HEK293 (cell line): ENCODE measurements at regions not wholly inside any gene's neighbourhood (a gene's known extent, or its start where the extent isn't known, plus 50 kb on each side); places are given as distances from the start of the nearest gene placed in this dataset.

Experiments
- BCL11A ChIP-seq: fragments of 450-650 bp; formaldehyde crosslinking; IDR thresholded peaks from 2 replicates; pipeline ENCODE4 v1.5.1; 2016; ENCODE audit warnings: low read depth, missing biosample characterization, missing genetic modification characterization
- ZNF302 ChIP-seq: fragments of 450-650 bp; formaldehyde crosslinking; IDR thresholded peaks from 2 replicates; pipeline ENCODE4 v1.5.1; 2016; ENCODE audit warnings: missing biosample characterization, missing genetic modification characterization, low read depth
- TF ChIP-seq, protein P1 (sequence below): fragments of 450-650 bp; formaldehyde crosslinking; IDR thresholded peaks from 2 replicates; pipeline ENCODE4 v1.5.1; 2016; ENCODE audit warnings: missing biosample characterization, missing genetic modification characterization
- TF ChIP-seq, protein P2 (sequence below): fragments of 450-650 bp; formaldehyde crosslinking; IDR thresholded peaks from 2 replicates; pipeline ENCODE4 v1.5.1; 2016; ENCODE audit warnings: missing biosample characterization, missing genetic modification characterization

DNA sequence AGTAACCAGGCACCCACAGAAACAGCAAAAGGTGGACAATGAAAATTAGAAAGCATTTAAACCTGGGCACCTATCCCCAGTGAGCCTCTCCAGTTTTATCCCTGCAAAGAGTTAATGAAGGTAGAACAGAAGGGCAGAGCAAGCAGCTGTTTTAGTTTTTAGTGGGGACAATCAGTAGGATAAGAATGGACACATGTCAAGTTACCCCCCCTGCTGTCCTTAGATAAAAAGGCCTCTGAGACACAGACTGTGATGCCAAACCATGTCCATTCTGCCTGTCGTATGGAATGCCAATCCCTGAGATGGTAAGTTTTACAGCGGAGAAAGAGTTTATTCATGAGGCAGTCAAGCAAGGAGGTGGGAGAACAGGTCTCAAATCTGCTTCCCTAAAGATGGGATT lies 162.6 kb upstream of the AGR3 start:
- TF ChIP-seq, protein P1, sequence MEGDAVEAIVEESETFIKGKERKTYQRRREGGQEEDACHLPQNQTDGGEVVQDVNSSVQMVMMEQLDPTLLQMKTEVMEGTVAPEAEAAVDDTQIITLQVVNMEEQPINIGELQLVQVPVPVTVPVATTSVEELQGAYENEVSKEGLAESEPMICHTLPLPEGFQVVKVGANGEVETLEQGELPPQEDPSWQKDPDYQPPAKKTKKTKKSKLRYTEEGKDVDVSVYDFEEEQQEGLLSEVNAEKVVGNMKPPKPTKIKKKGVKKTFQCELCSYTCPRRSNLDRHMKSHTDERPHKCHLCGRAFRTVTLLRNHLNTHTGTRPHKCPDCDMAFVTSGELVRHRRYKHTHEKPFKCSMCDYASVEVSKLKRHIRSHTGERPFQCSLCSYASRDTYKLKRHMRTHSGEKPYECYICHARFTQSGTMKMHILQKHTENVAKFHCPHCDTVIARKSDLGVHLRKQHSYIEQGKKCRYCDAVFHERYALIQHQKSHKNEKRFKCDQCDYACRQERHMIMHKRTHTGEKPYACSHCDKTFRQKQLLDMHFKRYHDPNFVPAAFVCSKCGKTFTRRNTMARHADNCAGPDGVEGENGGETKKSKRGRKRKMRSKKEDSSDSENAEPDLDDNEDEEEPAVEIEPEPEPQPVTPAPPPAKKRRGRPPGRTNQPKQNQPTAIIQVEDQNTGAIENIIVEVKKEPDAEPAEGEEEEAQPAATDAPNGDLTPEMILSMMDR (tag by site-specific recombination), result no peak
- TF ChIP-seq, protein P2, sequence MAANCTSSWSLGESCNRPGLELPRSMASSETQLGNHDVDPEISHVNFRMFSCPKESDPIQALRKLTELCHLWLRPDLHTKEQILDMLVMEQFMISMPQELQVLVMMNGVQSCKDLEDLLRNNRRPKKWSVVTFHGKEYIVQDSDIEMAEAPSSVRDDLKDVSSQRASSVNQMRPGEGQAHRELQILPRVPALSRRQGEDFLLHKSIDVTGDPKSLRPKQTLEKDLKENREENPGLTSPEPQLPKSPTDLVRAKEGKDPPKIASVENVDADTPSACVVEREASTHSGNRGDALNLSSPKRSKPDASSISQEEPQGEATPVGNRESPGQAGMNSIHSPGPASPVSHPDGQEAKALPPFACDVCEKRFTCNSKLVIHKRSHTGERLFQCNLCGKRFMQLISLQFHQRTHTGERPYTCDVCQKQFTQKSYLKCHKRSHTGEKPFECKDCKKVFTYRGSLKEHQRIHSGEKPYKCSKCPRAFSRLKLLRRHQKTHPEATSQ (tag by site-specific recombination), result no peak
- TF ChIP-seq ZNF302, result no peak
- no peak for TF ChIP-seq BCL11A (tag by site-specific recombination)
